ENCODE measurements at regions not wholly inside any gene's neighbourhood (a gene's known extent, or its start where the extent isn't known, plus 50 kb on each side); places are given as distances from the start of the nearest gene placed in this dataset.

DNA sequence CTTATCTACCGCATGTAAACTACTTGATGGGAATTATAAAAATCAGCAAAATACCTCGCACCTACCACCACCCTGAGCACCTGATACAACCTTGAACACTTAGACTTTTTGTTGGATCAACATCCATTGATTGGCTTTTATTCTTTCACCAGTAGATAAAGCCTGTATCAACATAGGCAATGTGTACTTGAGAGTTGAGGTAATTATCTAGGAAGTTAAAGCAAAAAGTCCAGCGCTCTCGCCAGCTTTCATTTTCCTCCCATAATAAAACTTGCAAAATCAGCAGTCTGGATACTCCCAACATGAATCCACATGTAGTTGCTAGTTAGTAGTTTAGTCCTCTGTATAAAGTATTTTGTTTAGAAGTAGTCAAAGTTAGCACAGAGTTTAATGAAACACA is 132.0 kb upstream of the PRDM1 start:
- DNase-seq = no peak

DNA sequence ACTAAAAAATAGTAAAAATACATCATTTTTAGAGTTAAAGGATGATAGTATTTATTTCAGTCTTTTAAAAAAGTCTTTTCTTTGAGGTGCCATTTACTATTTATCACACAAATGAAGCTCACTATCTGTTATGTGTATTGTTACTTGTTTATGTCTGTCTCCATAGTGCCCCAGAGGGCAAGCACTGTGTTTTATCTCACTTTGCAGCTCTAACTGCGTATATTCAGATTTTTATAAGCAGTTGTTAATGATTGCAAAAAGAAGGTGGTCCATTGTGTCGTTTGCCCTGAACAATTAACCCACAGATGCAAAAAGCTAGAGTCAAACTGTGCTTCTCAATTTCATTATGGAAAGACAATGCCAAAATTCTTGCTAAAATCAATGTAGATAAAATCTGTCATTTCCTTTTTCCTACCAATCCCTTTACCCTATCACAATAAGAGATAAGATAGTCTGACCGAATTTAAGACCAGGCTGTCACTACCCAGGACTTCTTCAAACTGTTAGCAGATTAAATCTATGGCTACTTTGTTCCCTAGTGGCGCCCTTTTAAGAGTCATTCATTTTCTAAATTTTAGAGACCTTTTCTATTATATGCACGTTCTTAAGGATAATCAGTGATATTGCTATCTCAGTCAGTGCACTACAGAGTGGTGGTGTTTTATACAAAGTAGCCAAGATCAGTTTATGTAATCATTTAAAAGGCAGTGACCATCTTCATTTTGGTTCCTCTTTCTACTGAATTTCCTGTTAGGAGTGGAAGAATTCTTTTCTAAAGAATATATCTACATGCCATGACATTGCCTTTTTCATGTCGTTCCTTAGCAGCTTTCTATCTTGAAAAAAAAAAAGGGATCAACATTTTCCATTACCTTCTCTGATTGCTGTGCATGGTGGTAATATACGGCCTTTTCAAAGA is 133.1 kb upstream of the PRDM1 start:
- no peak for DNase-seq

DNA sequence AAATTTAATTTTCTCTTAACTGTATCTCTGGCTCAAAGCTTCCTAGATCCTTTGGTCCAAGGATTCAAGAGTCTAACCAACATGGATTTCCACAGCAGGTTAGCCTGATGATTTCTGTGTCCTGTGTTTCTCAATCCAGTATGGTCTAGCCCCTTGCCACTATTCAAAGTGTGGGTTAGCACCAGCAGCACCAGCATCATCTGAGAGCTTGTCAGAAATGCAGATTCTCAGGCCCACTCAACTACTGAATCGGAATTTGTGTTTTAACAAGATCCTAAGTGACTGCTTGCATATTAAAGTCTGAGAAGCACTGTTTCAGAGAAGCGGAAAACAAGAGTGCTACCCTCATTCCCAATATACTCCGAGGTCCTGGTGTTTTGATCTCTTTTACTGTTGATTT is 133.8 kb upstream of the PRDM1 start:
- DNase-seq = no peak

DNA sequence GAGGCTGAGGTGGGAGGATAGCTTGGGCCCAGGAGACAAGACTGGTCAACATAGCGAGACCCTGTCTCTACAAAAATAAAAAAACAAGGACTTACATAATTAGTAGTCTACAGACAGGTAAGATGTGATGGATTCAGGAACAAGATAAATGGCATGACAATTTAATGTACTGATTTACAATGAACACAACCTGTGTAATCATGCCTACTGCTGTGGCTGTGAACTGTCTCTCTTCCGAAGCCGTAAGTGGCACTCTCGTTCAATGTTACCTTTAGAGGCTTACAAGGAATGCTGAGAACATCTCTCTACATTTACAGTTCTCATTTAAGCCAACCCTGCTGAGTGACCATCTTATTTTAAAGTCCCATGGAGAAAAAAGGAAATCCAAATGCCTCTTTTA is 134.8 kb upstream of the PRDM1 start:
- DNase-seq = no peak

DNA sequence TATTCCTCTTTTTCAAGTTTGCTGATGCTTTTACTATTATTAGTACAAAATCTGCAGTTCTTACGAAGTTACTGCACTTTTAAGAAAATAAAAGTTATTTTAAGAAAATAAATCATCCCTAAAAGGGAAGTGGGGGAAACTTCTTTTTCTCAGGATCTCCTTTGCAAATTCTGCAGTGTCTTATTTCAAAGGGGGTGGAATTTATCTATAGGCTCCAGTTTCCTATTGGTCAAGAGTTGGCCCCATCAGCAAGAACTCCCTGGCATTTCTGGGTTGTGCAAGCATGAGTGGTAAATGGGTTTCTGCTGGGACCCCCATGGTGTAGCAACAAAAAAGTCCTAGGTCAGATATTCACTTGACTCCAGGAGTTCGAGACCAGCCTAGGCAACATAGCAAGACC is 136.3 kb upstream of the PRDM1 start:
- DNase-seq = no peak

DNA sequence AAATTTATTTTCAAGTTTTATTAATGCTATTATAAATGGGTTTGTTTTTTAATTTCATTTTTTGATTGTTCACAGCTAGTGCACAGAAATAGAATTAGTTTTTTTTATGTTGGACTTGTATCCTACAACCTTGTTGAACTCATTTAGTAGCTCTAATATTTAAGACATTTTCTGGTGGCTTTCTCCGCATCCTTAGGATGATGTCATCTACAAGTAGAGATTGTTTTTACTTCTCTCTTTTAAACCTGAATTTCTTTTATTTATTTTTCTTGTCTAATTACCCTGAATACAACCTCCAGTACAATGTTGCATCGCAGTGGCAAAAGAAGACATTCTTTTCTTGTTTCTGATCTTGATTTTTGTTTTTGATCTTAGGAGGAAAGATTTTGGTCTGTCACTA is 142.6 kb upstream of the PRDM1 start:
- DNase-seq = no peak

DNA sequence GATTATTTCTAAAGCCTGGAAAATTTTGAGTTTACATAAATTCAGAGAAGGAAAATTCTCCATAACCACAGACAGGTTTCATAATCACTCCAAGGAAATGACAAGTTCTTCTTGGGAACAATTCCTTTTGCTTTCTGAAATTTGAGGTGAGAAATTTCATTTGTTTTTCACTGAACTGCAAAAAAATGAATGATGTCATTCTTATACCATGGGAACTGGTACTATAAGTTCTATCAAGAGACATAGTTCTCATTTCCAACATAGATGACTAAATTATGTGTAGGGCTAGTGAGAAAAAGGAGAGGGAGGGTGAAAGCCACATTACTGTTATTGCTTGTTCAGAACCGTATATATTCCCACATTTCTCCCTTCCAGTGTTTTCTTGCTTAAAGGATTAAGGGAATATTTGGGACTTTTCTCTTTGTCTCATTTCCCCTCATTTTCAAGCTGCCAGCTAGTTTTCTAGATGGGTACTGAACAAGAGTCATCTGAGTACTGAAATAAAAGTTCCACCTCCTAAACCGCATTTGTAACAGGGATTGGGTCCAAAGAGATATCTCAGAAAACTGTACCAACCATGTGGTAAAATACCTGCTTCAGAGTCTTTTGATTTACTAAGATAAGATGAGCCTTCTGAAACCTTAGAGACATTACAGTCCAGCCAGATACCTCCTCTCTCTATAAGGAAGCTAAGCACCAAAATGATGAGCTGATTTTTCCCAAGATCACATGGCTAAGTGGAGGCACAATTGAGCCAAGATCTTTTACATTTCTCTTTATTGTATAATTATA is 144.3 kb upstream of the PRDM1 start:
- DNase-seq = no peak

DNA sequence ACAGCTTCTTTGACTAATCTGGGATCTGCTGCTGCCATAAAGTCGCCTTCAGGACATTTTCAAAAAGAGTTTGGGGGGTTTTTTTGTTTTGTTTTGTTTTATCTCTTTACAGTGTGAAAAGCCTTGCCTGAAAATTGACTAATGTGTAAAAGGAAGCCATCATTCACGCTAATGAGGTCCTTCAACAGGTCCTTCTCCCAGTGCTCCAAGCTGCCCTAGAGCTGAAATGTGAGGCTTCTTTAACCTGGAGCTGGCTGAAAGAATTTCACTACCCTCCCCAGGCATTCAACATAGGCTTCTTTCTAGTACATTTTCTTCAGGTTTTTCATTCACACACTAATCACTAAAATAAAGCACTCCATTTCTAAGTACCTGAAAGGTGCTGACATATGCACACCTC is 145.1 kb upstream of the PRDM1 start:
- no peak for DNase-seq

DNA sequence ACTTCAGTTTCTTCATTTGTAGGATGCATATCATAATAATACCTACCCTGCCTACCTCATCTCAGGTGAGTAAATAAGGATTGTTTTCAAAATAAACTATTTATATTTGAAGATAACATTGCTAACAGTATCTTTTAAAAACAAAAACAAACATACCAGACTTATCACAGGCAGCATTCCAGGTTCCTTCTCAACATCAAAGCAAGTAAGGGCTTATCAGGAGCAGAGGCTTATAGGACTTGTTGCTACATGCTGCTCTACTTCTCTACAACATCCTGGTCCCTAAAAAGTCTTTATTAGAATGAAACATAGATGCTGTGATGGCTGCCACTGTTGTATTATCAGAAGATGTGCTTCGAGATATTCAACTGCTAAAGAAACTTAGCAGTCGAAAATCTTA is 149.2 kb upstream of the PRDM1 start:
- DNase-seq = no peak

DNA sequence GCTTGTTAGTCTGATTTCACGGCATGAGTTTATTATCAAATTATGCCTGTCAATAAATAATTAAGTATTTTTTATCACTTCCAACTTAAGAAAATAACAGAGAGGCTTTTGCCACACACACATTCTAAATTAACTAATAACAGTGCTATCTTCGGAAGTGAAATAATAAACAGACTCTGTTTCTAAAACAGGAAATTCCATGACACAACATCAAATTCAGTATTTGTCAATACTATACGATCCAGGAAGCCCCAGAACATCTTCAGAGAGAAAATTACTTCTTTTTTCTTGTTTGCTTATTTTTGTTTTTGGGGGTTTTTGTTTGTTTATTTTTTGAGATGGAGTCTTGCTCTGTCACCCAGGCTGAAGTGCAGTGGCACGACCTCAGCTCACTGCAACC is 150.7 kb upstream of the PRDM1 start:
- no peak for DNase-seq

DNA sequence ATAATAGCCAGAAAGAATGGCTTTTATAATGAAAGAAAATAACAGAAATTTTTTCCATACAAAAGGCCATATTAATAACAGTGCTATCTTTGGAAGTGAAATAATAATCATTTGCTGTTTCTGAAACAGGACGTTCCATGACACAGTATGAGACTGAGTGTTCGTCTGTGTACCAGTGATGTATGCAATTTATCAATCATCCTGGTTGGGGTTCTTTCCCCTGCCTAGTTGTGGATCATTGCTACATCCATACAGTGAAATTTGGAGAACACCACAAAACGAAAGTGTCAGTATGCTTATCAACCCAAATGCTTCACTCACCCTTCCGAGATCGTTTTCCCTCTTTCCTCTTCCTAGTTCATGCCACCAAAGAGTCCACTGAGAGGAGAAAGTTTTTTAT is 151.4 kb upstream of the PRDM1 start:
- DNase-seq = no peak

DNA sequence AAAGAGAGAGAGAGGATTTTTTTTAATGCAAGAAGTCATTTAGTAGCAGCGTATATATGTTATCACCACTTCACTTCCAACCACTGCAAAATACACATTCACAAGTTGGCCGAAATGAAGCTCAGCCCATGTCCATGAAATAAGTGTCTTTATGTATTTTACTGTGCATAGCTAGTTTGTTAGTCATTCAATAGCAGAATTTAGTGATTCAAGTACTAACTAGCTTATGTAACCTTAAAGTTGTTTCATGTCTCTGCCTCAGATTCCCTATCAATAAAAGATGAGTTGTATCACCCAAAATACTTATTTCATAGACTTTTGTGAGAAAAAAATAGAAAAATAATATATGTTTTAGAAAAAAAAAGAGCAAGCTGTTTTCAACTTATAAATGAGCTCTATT is 153.7 kb upstream of the PRDM1 start:
- no peak for DNase-seq

DNA sequence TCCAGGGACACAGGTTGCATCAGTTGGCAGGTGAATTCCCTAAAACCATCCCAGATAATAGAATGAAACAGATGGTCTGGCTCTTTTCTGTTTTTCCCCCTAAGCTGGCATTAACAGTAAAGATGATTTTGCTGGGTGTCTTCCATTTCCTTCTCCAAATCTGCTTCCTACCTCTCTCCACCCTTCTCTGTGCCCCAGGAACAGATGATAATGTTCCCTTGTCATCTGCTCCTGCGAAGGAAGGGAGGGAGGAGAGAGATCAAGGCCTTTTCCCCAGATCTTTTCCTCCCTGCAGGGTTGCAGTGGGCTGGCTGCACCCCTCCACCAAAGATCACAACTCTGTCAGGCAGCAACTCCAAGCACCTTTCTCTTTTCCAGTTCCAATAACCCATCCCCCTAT is 156.5 kb upstream of the PRDM1 start:
- no peak for DNase-seq

DNA sequence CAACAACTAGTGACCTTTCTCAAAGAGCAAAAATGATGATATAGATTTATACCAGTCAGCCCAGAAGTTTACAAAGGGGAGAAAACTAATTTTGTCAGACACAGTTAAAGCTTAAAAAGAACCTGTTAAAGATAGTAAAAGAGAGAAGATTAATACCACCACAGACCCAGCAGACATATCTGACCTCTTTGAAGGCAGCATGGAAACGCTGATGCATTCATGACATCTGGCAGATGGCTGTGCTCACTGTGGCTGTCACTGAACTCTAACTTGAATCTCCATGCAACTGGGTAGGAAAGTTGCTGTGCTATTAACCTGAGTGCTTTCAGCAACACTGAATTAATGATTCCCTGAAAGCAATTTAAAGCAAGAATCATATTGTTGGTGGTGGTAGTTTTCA is 159.8 kb upstream of the PRDM1 start:
- no peak for DNase-seq

DNA sequence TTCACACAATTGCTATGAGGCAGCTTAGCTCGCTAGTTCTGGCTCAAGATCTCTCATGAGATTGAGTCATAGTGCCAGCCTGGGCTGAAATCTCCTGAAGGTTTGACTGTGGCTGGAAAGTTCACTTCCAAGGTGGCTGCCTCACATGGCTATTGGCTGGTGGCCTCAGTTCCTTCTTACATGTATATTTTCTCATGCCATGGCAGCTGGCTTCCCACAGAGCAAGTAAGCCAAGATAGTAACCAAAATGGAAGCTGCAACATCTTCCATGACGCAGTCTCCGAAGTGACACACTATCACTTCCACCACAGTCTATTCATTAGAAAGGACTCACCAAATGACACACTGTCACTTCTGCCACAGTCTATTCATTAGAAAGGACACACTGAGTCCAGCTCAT is 160.4 kb upstream of the PRDM1 start:
- DNase-seq = no peak

DNA sequence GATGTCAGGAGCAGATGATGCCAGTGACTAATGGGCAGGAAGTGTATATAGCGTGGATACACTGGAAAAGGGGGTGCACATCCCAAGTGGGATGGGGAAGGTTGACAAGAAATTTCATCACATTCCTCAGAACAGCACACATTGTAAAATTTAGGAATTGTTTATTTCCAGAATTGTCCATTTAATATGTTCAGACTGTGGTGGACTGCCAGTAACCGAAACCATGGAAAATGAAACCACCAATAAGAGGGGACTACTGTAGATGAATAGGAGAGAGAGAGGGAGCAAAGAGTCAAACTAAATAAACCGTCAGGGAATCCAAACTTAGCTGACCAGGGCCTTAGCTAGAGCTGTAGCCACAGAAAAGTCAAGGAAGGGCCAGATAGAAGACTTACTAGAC is 164.4 kb upstream of the PRDM1 start:
- no peak for DNase-seq

DNA sequence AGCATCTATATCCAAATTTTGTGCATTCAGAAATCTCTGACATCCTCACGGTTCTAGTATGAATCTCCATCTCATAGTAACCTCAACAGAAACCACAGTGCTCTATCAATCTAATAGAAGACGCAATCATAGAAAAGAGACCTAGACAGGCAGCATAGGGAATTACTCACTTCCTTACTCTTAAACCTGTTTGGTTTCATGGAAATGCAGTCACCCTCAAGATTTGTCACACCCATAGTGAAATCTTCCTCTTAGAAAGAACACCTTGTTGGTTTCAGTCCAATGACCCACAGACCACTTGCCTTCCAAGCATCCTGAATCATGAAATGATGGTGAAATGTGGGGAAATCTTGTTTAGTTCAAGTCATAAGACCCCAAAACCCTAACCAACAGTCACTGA is 166.1 kb upstream of the PRDM1 start:
- no peak for DNase-seq

DNA sequence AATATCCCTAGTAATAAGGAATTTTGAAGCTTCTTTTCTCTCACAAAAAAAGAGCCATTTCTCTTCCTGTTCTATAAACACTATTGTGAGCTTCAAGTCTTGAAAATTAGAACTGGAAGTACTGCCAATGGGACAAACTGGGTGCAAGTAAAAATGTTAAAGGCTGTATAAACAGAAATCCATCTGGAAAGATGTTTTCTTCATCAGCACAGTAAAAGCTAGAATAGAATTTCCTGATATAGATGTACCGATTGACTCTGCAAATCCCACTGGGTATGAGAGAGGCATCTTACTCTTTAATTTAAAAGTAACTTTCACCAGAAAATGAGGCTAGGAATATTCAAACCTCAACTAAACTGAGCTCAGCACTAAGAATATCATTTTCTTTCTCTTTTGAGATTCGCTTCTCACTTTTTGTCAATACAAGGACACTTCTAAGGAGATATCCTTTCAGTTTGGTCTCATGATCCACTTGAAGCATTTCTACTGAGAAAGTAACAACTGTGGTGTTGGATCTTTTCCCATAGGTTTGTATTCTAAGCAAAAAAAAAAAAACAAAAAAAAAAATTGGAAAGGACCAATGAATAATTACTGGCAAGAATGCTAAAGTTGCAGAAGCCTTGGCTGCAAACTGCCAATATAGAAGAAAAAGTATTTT is 169.0 kb upstream of the PRDM1 start:
- no peak for DNase-seq

DNA sequence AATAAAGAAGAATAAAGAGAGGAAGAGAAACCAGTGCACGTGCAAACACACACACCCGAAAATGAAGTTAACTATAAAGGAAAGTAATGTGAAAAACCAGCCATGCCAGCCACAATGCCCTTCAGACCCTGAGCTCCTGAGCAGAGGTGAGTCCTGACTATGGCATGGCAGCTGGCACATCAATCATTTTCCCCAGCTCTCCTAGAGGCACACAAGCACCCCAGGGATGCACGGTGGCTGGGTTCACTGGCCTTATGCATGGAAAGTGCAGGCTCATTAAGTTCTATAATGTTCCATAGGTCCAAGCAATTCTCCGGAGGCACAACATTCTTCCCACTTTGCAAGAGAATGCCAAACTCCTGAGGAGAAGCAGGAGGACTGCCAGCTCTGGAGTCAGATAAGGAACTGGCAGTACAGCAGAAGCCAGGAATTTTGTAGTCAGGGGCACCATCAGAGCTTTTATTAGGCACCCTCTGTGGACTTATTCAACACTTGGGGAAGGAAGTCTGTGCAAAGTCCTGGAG is 175.0 kb upstream of the PRDM1 start:
- no peak for DNase-seq

DNA sequence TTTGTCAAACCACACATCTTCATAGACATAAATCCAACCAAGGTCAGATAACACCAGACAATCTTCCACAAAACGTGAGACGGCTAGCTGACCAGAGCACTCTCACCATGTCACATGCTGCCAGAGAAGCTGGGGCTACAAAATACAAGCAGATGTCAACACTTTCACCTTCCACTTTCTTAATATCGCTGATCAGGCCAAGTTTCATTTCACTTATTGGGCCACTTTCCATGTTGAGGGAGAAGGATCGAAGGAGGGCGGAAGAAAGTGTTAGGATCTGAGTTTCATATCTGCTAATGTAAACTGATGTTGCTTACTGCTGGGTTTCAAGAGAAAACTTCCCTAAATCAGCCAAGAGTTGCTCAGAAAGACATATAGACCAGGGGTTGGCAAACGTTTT is 177.0 kb upstream of the PRDM1 start:
- no peak for DNase-seq

DNA sequence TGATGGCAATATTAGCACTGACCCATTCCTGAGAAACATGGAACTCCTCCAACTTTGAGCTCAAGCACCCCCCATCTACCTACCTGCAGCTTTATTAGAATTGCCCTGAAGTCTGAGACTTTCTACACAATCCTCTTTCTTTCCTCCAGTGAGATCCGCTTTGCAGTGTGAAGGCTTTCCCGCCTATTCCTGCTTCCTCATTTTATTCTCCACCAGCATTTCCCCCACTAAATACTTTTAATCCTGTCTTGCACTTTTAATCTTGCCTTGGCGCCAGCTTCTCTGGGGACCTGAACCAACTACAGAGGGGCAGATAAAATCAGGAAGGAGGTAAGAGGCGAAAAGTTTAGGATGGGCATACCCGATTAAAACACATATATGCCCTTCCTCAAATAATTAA is 178.1 kb upstream of the PRDM1 start:
- DNase-seq = no peak

DNA sequence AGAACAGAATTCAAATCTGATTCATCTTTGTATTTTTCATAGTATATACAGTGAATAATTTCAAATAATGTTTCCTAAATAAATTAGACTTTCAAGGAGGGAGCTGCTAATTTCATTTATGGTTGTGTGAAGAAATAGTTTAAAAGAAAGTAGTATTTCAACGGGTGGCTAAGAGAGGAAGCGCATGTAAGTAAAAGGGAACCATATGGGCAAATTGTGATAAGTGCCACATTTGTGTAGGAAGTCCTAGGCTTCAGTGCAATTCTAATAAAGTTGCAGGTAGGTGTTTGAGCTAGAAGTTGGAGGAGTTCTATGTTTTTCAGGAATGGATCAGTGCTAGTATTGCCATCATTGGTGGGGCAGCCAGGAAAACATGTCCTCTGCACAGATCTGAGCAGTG is 178.8 kb upstream of the PRDM1 start:
- no peak for DNase-seq

DNA sequence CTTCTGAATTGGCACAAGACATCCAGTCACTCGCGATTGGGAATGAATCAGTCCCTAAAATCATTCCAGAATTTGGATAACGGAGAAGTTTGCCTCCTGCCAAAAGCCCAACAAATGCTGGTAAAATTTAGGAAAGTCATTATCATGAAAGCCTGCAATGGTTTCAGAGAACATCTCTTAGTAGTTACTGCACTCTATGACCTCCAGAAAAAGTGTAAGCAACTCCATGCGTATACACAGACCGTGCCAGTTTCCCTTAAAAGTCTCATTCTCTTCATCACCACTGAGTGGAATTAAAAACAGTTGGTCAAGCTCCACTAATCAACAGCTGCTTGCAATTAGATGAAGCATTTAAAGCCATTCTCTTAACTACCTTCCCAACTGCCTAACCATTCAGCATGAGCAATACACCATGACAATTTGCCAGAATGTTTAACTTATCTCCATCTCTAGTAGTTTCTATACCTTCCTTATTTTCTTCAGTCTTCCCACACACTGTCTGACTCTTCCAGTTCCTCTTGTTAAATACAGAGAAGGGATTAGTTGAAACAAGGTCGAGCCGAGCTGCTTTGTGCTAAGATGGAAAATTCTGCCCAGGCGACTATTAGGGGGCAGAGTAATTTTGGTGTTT is 183.6 kb upstream of the PRDM1 start:
- DNase-seq = no peak

All from activated CD8-positive, alpha-beta memory T cell treated with anti-CD3 and anti-CD28 coated beads, Interleukin-2, amount 50 U/mL, for 4 hours (primary cell).